ENCODE measurements at regions not wholly inside any gene's neighbourhood (a gene's known extent, or its start where the extent isn't known, plus 50 kb on each side); places are given as distances from the start of the nearest gene placed in this dataset.
"Not testable (repeated sequence)": the region's sequence is repeated elsewhere in the genome, so short reads cannot be mapped to it uniquely, and the experiment has no call there.

DNA sequence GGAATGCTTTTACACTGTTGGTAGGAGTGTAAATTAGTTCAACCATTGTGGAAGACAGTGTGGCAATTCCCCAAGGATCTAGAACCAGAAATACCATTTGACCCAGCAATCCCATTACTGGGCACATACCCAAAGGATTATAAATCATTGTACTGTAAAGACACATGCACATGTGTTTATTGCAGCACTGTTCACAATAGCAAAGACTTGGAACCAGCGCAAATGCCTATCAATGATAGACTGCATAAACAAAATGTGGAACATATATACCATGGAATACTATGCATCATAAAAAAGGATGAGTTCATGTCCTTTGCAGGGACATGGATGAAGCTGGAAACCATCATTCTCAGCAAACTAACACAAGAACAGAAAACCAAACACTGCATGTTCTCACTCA, 174.8 kb upstream of the KRR1 start:
- not testable (repeated sequence) for DNase-seq (ENCODE audit: low spot score); H3K9me3 Mint-ChIP-seq; ATAC-seq; H3K27me3 ChIP-seq (ENCODE audit: insufficient read depth); H3K4me2 ChIP-seq; H3K27me3 Mint-ChIP-seq (ENCODE audit: insufficient read depth, low read depth, poor library complexity); H3K9me2 ChIP-seq (ENCODE audit: insufficient read depth); H3K4me3 Mint-ChIP-seq; H4K20me1 ChIP-seq (replicated peaks; ENCODE audit: insufficient read depth); H3K27ac ChIP-seq (ENCODE audit: low read depth); H3K4me3 ChIP-seq; H3K27ac Mint-ChIP-seq; H3F3A ChIP-seq (replicated peaks; ENCODE audit: low read depth); H2AFZ ChIP-seq; H3K36me3 Mint-ChIP-seq (ENCODE audit: low read depth); H3K36me3 ChIP-seq (ENCODE audit: insufficient read depth); H3K4me1 ChIP-seq (ENCODE audit: insufficient read depth); H3K79me2 ChIP-seq (replicated peaks; ENCODE audit: insufficient read depth)
- peaks cover 19% of the 10 kb centered on the region for H3K4me1 Mint-ChIP-seq

- Mint-ChIP-seq H3K4me3 (no peak overlapping the region), H3K4me1 (peaks cover 19% of the 10 kb centered on the region), H3K36me3 (ENCODE audit: low read depth) (peaks cover 6% of the 10 kb centered on the region; the same call in 1 of the 3 replicates), H3K27ac (no peak overlapping the region), H3K27me3 (ENCODE audit: insufficient read depth, low read depth, poor library complexity) (no peaks in the 10 kb centered on the region), H3K9me3 (peaks cover 7% of the 10 kb centered on the region)
- no peak overlapping the region for H3K27ac ChIP-seq (ENCODE audit: low read depth)
- H3K9me2 ChIP-seq (ENCODE audit: insufficient read depth) = peaks cover 9% of the 10 kb centered on the region
- no peak overlapping the region for H3K4me2 ChIP-seq
- no peaks in the 10 kb centered on the region for H3K79me2 ChIP-seq (replicated peaks; ENCODE audit: insufficient read depth)
- H4K20me1 ChIP-seq (replicated peaks; ENCODE audit: insufficient read depth) = no peaks in the 10 kb centered on the region
- H3K36me3 ChIP-seq (ENCODE audit: insufficient read depth) = no peaks in the 10 kb centered on the region
- no peaks in the 10 kb centered on the region for H3K27me3 ChIP-seq (ENCODE audit: insufficient read depth)
- ATAC-seq = no peak
- H3K4me1 ChIP-seq (ENCODE audit: insufficient read depth) = peaks cover 5% of the 10 kb centered on the region; the same call in 1 of the 2 replicates
- H2AFZ ChIP-seq = no peak overlapping the region
- no peaks in the 10 kb centered on the region for H3F3A ChIP-seq (replicated peaks; ENCODE audit: low read depth)
- DNase-seq (ENCODE audit: low spot score) = no peak
- H3K4me3 ChIP-seq = no peak overlapping the region
- TF ChIP-seq ZNF114 (CRISPR knock-in tag; IDR thresholded peaks at IDR 0.05) (no peak), EZH2 (IDR thresholded peaks at IDR 0.05; ENCODE audit: low read depth, unreplicated experiment) (no peak), ZNF462 (CRISPR knock-in tag; IDR thresholded peaks at IDR 0.05) (no peak), POLR2AphosphoS5 (IDR thresholded peaks at IDR 0.05; ENCODE audit: low read depth) (no peak), CTCF (conservative IDR thresholded peaks at IDR 0.05; ENCODE audit: low read depth in 2 of 2) (no peak), JUNB (IDR thresholded peaks at IDR 0.05; ENCODE audit: unreplicated experiment) (no peak), STAT1 (IDR thresholded peaks at IDR 0.05; ENCODE audit: unreplicated experiment) (no peak), ZNF331 (CRISPR knock-in tag; IDR thresholded peaks at IDR 0.05; ENCODE audit: low read depth) (no peak), CREB1 (CRISPR knock-in tag; IDR thresholded peaks at IDR 0.05; ENCODE audit: low read depth) (no peak), NANOG (IDR thresholded peaks at IDR 0.05; ENCODE audit: borderline replicate concordance) (no peak), EZH2phosphoT487 (IDR thresholded peaks at IDR 0.05; ENCODE audit: unreplicated experiment) (no peak)
- TF ChIP-seq, protein P1, sequence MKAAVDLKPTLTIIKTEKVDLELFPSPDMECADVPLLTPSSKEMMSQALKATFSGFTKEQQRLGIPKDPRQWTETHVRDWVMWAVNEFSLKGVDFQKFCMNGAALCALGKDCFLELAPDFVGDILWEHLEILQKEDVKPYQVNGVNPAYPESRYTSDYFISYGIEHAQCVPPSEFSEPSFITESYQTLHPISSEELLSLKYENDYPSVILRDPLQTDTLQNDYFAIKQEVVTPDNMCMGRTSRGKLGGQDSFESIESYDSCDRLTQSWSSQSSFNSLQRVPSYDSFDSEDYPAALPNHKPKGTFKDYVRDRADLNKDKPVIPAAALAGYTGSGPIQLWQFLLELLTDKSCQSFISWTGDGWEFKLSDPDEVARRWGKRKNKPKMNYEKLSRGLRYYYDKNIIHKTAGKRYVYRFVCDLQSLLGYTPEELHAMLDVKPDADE (IDR thresholded peaks at IDR 0.05) = no peak
These were observed 174.3 kb upstream of the KRR1 start for GRCh38 chr12:75685617-75686225.

All from GM23338 (cell line).